ENCODE measurements at regions not wholly inside any gene's neighbourhood (a gene's known extent, or its start where the extent isn't known, plus 50 kb on each side); places are given as distances from the start of the nearest gene placed in this dataset.

- H3K4me3 ChIP-seq (ENCODE audit: low read depth, low read length) = no peak overlapping the region
- DNase-seq (ENCODE audit: low read depth) = no peak
- TF ChIP-seq CTCF (IDR thresholded peaks at IDR 0.05; ENCODE audit: low read depth, low read length, missing control alignments) = no peak
Observed at GRCh38 chr1:112092656-112093371, 103.3 kb upstream of the KCND3 start.

- DNase-seq (ENCODE audit: low read depth) = no peak
- H3K4me3 ChIP-seq (ENCODE audit: low read depth, low read length) = no peak overlapping the region
- no peak for TF ChIP-seq CTCF (IDR thresholded peaks at IDR 0.05; ENCODE audit: low read depth, low read length, missing control alignments)
Observed at GRCh38 chr1:112093372-112093694, 103.9 kb upstream of the KCND3 start.

GRCh38 chr1:112099979-112100378 lies 110.5 kb upstream of the KCND3 start:
- no peak for TF ChIP-seq CTCF (IDR thresholded peaks at IDR 0.05; ENCODE audit: low read depth, low read length, missing control alignments)
- no peak for DNase-seq (ENCODE audit: low read depth)
- H3K4me3 ChIP-seq (ENCODE audit: low read depth, low read length) = no peak overlapping the region

GRCh38 chr1:112105557-112105956 lies 116.1 kb upstream of the KCND3 start:
- no peak for TF ChIP-seq CTCF (IDR thresholded peaks at IDR 0.05; ENCODE audit: low read depth, low read length, missing control alignments)
- H3K4me3 ChIP-seq (ENCODE audit: low read depth, low read length) = no peak overlapping the region
- no peak for DNase-seq (ENCODE audit: low read depth)

GRCh38 chr1:112110031-112110430 lies 120.6 kb upstream of the KCND3 start:
- H3K4me3 ChIP-seq (ENCODE audit: low read depth, low read length) = no peak overlapping the region
- TF ChIP-seq CTCF (IDR thresholded peaks at IDR 0.05; ENCODE audit: low read depth, low read length, missing control alignments) = no peak
- DNase-seq (ENCODE audit: low read depth) = no peak

- no peak for DNase-seq (ENCODE audit: low read depth)
- TF ChIP-seq CTCF (IDR thresholded peaks at IDR 0.05; ENCODE audit: low read depth, low read length, missing control alignments) = no peak
- no peak overlapping the region for H3K4me3 ChIP-seq (ENCODE audit: low read depth, low read length)
Observed at GRCh38 chr1:112111734-112112133, 122.3 kb upstream of the KCND3 start.

- no peak for TF ChIP-seq CTCF (IDR thresholded peaks at IDR 0.05; ENCODE audit: low read depth, low read length, missing control alignments)
- H3K4me3 ChIP-seq (ENCODE audit: low read depth, low read length) = no peak overlapping the region
- no peak for DNase-seq (ENCODE audit: low read depth)
Observed at GRCh38 chr1:112114540-112114939, 125.1 kb upstream of the KCND3 start.
